NCI-H460 (cell line): ENCODE measurements at regions not wholly inside any gene's neighbourhood (a gene's known extent, or its start where the extent isn't known, plus 50 kb on each side); places are given as distances from the start of the nearest gene placed in this dataset.

Experiments
- DNase-seq: peaks from one replicate; pipeline ENCODE4 v3.0.0-alpha.2; 2016; ENCODE audit warnings: low read depth; ENCODE audit errors: extremely low read depth

DNA sequence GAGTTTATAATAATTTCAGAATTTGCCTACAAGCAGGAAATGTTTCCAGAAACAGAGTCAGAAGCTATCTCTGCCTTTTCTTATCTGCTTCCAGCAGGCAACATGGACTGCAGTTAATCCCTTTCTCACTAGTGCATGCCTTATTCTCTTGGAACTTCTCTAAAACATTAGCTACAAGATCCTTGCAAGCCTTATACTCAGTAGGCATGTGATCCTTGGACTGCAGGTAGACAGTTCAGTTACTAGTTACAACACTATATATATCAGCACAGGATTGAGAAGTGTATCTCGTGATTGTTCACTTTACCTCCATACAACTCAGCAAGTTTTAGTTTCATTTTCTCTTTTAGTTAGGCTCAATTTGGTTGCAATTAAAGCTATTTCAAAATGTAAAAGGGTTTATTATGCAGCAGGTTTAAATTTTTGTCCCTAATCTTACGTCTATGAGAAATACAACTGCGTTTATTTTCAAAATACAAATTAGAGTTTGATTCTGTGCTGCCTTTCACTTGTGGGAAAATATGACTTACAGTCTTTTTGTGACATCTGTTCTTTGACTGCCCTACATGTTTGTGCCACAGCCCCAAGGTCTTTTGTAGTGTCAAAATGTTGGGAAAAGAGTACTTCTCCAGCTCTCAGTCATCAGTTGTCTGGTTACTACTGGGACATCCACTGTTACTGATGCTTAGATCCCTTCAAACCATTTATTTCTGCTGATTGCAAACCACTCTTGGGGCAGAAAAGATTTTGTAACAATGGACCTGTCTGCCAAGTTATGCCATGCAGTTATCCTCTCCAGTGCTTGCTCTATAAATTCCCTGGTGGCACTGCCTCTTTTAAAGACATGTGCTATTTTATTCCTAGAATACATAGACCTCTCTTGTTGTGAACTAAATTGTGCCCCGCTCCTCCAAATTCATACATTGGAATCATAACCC lies 709.0 kb upstream of the FOXG1 start:
- DNase-seq = peak; percentile 12

GRCh38 chr14:28059254-28059653 lies 707.3 kb upstream of the FOXG1 start:
- no peak for DNase-seq

DNA sequence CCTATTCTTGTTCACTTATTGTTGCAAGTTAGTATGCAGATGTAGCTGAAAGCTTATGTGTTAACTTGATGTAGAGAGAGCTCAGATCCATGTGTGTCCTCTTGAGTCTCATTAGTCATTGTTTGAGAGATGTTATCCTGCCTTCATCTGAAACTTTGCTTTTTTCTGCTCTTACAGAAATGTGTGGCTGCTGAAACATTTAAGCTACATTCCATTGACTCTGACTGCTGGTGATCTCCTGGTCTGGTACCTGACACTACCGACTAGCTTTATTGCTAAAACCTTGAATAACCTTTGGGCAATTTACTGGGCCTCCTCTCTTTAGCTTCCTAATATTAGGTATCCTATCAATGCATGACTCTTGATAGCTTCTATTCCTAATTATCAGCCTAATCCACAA lies 705.6 kb upstream of the FOXG1 start:
- no peak for DNase-seq

DNA sequence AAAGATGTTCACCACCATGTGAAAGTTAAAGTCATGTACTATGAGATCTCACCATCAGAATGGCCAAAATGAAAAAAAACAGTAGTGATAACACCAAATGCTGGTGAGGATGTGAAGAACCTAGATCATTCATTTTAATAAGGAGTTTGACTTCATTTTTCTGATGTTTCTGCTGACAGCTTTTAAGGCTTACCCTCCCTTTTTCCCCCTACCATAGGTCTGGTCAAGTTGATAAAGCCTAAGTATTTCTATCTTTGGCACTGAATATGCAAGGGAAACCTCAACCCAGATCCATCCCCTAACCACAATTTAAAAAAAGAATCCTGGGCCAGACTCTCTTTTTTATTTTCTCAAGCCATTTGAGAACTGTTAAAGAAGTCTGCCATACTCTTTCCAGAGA lies 689.6 kb upstream of the FOXG1 start:
- DNase-seq = no peak

DNA sequence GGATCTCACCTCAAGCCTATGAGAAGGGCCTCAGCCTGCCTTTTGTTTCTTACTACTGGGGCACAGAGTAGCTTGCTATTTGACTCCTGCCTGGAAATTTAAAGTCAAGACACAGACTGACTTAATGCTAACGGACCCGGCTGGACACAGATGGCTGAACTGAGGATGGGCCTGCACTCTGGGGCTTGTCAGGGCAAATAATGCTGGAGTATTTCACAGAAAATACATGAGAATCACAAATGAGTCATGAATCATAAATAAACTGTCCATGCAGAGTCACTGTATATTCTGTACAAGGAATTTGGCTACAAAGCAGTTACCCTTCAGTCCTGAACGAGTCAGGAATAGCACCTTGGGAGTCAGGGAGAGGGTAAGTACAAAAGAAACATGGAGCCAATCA lies 683.2 kb upstream of the FOXG1 start:
- DNase-seq = no peak

- DNase-seq = no peak
These were observed 678.5 kb upstream of the FOXG1 start for GRCh38 chr14:28088125-28088524.

GRCh38 chr14:28097585-28097984 lies 669.0 kb upstream of the FOXG1 start:
- no peak for DNase-seq

GRCh38 chr14:28098856-28099255 lies 667.7 kb upstream of the FOXG1 start:
- no peak for DNase-seq

DNA sequence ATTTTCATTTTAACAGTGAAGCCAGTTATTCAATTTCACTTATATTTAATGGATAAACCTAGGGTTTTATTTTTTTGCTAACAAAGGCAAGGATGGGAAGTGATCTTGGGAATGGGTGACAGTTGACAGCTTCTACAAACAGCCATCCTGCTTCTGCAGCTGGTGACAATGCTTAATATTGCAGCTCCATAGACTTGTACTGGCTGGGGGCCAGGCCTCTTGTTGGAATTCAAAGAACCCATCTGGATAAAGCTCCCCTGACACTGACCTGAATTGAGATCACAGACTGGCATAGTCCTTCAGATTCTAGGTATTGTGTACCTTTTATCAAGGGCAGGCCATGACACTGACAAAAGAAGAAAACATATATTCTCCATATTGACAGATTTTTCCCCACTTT lies 664.6 kb upstream of the FOXG1 start:
- no peak for DNase-seq

DNA sequence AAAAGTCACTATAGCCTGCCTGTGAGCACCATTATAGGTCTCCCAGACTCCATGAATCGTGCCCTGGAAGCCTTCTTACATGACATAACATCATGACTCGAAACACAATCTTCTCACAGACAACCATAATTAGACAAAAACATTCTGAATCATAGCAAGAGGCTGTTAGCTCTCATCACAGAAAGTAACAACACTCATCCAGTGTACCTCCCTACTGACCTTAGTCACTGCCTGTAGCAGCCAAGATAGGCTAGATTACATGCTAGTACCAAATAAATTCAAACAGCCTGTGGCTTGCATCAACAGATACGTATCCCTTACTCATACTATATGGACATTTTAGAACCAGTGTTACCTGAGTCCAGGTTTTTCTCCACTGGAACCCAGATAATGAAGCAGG lies 663.8 kb upstream of the FOXG1 start:
- peak; percentile 6 for DNase-seq

DNA sequence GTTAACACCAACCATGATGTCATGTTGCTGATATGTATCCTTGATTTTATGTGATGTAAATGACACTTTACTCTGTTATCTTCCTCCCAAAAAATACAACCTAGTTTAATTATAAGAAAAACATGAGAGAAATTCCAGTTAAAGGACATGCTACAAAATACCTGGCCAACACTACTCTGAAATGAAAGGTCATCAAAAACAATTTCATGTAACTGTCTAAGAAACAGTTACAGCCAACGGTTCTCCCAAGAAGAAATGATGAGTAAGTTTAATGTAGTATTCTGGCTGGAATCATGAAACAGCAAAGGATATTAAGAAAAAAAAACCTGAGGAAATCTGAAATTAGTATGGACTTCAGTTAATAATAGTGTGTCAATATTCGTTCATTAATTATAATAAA lies 653.3 kb upstream of the FOXG1 start:
- DNase-seq = no peak

DNA sequence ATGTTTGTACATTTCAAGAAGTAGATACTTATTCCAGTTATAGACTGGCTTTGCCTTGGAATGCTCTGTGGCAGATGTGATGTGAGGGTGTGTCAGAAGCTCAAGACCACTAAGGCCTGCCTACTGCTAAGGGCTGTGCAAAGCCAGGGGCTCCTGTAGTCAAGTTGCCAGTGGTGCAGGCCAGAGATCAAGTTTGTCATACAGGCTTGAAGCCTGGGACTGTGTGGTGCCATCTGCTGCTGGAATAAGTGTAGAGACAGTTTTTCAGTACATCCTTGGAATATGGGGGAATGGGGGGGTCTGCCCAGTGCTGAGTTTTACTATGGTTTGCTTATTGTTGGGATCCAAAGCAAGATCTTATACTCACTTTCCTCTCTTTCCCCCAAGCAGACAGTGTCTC lies 649.9 kb upstream of the FOXG1 start:
- no peak for DNase-seq

- no peak for DNase-seq
These were observed 646.7 kb upstream of the FOXG1 start for GRCh38 chr14:28119849-28120248.

DNA sequence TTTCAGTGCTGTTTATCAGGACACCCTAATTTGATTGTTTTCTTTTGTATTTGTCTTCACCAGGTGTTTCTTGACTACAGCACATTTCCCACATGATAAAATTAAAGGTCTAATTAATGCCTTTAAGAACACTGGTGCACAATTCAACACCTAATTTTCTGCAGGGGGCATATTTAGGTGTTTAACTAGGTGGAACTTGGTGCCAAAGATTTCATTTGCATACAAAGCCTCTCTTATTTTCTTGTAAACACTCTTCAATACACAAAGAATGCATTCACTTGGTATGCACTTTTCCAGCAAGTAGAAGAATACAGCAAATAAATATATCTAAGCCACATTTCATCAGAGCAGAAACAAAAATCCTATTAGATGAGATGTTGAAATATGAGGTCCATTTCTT lies 646.2 kb upstream of the FOXG1 start:
- DNase-seq = no peak

DNA sequence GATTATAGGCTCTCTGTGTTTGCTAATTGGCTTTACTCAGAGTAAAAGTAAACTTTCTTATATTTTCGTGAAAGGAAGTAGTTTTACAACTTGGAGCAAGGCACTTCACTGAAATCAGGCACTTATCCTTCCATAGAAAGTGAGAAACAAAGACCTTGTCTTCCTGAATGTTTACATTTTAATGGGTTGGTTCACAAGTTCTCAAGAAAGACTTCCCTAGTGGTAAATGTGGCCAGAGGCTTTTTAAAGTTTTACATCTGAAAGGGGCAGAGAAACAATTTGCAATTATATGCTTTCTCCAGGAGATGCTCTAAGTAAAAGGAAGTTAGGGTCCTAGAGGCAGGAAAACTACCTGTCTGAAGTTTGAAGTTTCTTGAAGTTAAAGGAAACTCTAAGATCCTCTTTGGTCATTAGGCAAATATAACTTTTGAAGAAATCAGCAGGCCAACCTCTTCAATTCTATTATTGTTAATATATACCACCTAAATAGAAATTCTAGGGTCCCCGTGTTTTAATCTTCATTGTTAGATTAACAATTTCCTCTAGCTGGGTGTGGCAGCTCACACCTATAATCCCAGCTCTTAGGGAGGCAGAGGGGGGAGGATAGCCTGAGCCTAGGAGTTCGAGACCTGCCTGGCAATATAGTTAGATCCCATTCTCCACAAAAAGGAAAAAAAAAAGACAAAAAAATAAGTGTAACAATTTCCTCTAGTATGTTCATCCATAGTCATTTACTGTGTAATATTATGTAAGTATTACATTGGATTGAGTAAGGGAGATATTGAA lies 644.9 kb upstream of the FOXG1 start:
- DNase-seq = no peak

DNA sequence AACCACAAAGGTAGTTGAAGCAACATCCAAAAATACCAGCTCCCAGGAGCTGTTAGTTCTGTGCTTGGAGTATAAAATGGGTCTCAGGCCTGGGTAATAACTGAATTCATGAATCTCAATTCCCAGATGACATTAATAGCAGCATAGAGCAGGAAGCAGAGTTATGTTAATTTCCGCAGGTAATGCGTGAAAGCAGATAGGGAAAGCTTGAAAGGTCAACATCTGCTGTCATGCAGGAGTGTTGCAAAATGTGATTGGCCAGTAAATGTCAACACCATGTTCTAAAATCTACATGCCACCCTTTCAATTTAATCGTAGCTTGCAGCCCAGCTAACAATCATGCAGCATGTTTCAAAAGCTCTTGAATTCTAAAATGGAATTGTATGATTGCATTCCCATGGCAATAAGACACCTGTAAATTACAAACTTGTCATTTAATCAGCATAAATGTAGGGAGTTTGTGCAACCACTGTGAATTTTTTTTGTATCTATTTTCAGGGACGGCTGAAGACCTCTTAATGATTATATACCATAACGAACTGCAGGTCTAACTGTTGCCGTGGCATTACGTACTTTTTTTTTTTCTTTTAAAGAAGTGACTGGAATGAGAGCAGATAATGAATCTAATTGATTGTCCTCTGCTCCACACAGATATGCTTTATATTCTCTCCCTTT lies 635.8 kb upstream of the FOXG1 start:
- DNase-seq = no peak

GRCh38 chr14:28138341-28138740 lies 628.2 kb upstream of the FOXG1 start:
- DNase-seq = no peak

DNA sequence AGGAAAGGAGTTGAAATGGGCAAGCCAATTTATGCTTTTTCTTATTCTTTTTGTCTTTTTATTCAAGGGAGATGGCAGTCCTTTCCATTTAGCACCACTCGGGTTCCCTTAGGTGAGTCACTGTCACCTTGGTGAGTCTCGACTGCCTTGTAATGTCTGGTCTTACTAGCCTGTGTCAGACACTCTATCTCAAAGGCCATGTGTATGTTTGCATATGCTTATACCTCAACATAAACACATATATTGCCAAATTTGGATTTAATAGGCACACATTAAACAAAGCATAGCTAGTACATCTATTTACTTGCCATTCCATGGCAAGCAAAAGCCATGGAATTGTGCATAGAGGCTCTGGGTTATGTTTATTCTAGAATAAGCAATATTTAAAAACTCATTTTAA lies 624.9 kb upstream of the FOXG1 start:
- DNase-seq = no peak

- peak; percentile 14 for DNase-seq
These were observed 624.1 kb upstream of the FOXG1 start for GRCh38 chr14:28142400-28143015.

DNA sequence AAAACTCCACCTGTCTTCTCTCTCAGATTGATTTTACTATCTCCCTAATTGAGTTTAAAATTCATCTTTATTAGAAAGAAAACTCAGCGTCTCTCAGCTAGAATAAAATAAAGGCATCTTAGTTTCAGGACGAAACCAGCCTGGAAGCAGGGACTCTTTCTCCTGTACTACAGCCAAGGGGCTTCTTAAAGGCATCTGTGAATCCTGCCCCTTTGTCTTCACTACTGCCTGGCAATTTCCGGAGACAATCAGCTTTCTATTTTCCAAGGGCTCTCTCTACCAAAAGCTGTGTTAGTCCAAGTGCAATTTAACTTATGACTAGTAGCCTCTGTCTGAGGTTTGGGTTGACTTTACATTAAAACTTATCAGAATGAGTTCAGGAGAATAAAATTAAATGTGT lies 623.3 kb upstream of the FOXG1 start:
- DNase-seq = no peak

DNA sequence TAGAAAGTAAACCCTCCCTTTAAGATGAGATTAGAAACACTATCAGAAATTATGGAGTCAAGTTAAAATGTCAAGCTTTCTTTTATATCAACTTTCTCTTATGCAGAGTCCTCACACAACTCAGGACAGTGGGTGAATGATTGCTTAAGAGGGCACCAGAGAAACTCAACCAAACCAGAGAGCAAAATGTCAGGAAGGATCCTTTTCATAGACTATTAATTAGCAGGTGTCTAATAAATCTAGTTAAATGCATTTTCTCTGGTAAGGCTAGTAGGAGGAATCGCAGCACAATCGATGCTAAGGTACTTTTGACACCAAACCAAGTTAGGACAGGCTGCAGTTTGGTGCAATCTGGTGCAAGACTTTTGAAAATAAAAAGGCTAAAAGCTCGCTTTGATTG lies 614.7 kb upstream of the FOXG1 start:
- no peak for DNase-seq
